ENCODE measurements at regions not wholly inside any gene's neighbourhood (a gene's known extent, or its start where the extent isn't known, plus 50 kb on each side); places are given as distances from the start of the nearest gene placed in this dataset.

- intact Hi-C loops (cut with micrococcal nuclease; ENCODE audit: unreplicated experiment) = no loop called here
- CTCF ChIA-PET = no interaction called here
- Mint-ChIP-seq H3K4me3 (ENCODE audit: low read depth, unreplicated experiment) (no peak overlapping the region), H3K27me3 (ENCODE audit: unreplicated experiment) (peaks cover 13% of the 10 kb centered on the region), H3K36me3 (ENCODE audit: insufficient read depth, unreplicated experiment) (no peaks in the 10 kb centered on the region), H3K9me3 (ENCODE audit: low read depth, unreplicated experiment) (no peaks in the 10 kb centered on the region), H3K4me1 (ENCODE audit: low read depth, unreplicated experiment) (no peaks in the 10 kb centered on the region), H3K27ac (ENCODE audit: unreplicated experiment) (no peak overlapping the region)
- no peak for TF ChIP-seq CTCF (IDR thresholded peaks at IDR 0.05; ENCODE audit: unreplicated experiment)
- BruUV-seq (replicated peaks) = no TSS peak
- DNase-seq = no peak
Observed at GRCh38 chr7:19567011-19567410, 141.8 kb downstream of the POLR1F start.

DNA sequence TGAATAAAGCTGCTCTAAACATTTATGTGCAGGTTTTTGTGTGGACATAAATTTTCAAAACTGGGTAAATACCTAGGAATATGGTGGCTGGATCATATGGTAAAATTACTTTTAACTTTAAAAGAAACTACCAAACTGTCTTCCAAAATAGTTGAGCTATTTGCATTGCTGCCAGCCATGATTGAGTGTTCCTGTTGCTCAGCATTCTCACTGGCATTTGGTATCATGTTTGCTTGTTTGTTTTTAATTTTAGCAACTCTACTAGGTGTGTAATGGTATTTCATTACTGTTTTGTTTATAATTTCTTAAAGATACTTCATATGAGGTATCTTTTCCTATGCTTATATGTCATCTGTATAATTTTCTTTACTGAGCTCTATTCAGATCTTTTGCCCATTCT, 143.2 kb downstream of the POLR1F start:
- DNase-seq = no peak
- Mint-ChIP-seq H3K36me3 (ENCODE audit: insufficient read depth, unreplicated experiment) (no peaks in the 10 kb centered on the region), H3K27me3 (ENCODE audit: unreplicated experiment) (peaks cover 13% of the 10 kb centered on the region), H3K4me1 (ENCODE audit: low read depth, unreplicated experiment) (no peaks in the 10 kb centered on the region), H3K4me3 (ENCODE audit: low read depth, unreplicated experiment) (no peak overlapping the region), H3K9me3 (ENCODE audit: low read depth, unreplicated experiment) (no peaks in the 10 kb centered on the region), H3K27ac (ENCODE audit: unreplicated experiment) (no peak overlapping the region)
- CTCF ChIA-PET = no interaction called here
- intact Hi-C loops (cut with micrococcal nuclease; ENCODE audit: unreplicated experiment) = no loop called here
- TF ChIP-seq CTCF (IDR thresholded peaks at IDR 0.05; ENCODE audit: unreplicated experiment) = no peak
- no TSS peak for BruUV-seq (replicated peaks)

DNA sequence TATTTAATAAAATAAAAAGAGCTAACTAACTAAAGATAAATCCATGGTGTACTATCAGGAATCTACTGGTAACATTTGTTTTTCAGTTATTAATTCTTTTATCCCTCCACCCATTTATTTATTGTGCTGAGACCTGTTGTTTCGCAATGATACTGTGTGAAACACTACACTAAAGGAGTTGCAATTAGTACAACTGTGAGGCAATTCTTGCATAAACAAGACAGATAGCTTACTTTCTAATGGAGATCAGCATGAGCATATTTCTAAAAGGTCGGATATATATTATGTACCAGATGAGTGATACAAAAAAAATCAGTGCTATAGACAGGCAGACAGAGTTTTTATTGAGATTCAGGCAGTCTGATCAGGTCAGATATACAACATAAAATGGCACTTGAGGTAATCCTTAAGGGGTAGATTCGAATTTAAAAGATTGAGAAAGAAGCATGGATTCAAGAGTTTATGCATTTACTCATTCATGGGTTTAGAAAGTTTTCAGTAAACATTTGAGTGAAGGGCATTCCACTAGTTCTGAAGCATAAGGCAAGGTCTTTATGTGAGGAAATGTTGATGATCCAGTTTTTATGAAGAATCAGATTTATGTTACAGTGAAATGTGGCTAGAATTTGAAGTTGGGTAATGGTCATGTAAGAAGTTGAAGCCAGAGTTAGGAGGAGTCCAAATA, 147.6 kb downstream of the POLR1F start:
- DNase-seq = no peak
- no peak overlapping the region for H3K4me3 Mint-ChIP-seq (ENCODE audit: low read depth, unreplicated experiment)
- no TSS peak for BruUV-seq (replicated peaks)
- no peaks in the 10 kb centered on the region for H3K27me3 Mint-ChIP-seq (ENCODE audit: unreplicated experiment)
- no peaks in the 10 kb centered on the region for H3K9me3 Mint-ChIP-seq (ENCODE audit: low read depth, unreplicated experiment)
- no peak overlapping the region for H3K27ac Mint-ChIP-seq (ENCODE audit: unreplicated experiment)
- H3K36me3 Mint-ChIP-seq (ENCODE audit: insufficient read depth, unreplicated experiment) = no peaks in the 10 kb centered on the region
- intact Hi-C loops (cut with micrococcal nuclease; ENCODE audit: unreplicated experiment) = loop anchor here (5.0 kb wide), 1 partner anchor 106 kb away; no protein-coding TSS in a partner anchor
- no peak for TF ChIP-seq CTCF (IDR thresholded peaks at IDR 0.05; ENCODE audit: unreplicated experiment)
- CTCF ChIA-PET = interaction anchor here (0.6 kb wide), 2 partner anchors 56 to 378 kb away, joined by 3 to 7 read pairs; no protein-coding TSS in a partner anchor
- H3K4me1 Mint-ChIP-seq (ENCODE audit: low read depth, unreplicated experiment) = no peaks in the 10 kb centered on the region

GRCh38 chr7:19560111-19560883, 148.5 kb downstream of the POLR1F start:
- H3K4me3 Mint-ChIP-seq (ENCODE audit: low read depth, unreplicated experiment) = no peak overlapping the region
- no peaks in the 10 kb centered on the region for H3K27me3 Mint-ChIP-seq (ENCODE audit: unreplicated experiment)
- H3K27ac Mint-ChIP-seq (ENCODE audit: unreplicated experiment) = no peak overlapping the region
- intact Hi-C loops (cut with micrococcal nuclease; ENCODE audit: unreplicated experiment) = loop anchor here (5.0 kb wide), 1 partner anchor 107 kb away; no protein-coding TSS in a partner anchor
- TF ChIP-seq CTCF (IDR thresholded peaks at IDR 0.05; ENCODE audit: unreplicated experiment) = no peak
- no peaks in the 10 kb centered on the region for H3K9me3 Mint-ChIP-seq (ENCODE audit: low read depth, unreplicated experiment)
- DNase-seq = no peak
- CTCF ChIA-PET = interaction anchor here (0.6 kb wide), 1 partner anchor 55 kb away, joined by 3 read pairs; no protein-coding TSS in a partner anchor
- no peaks in the 10 kb centered on the region for H3K36me3 Mint-ChIP-seq (ENCODE audit: insufficient read depth, unreplicated experiment)
- BruUV-seq (replicated peaks) = no TSS peak
- no peaks in the 10 kb centered on the region for H3K4me1 Mint-ChIP-seq (ENCODE audit: low read depth, unreplicated experiment)
